ENCODE measurements at regions not wholly inside any gene's neighbourhood (a gene's known extent, or its start where the extent isn't known, plus 50 kb on each side); places are given as distances from the start of the nearest gene placed in this dataset.

DNA sequence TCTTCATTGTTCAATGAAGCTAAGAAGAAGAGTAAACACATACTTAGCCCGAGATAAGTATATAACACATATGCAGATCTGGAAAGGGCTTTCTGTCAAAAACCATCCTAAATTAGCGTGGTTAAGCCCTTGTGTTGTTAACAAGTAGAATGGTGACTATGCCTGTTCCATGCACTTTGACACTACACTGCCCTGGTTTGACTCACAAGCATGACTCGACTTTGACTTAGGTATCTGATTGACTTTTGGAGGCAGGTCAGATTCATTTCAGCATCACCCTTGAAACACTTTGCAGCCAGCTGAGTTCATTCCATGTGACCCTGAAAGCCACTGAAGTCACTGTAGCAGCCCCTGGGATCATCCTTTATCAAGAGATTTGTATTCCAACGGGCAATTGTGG, 239.8 kb downstream of the TBX18 start:
- no peak for DNase-seq (ENCODE audit: low spot score)

DNA sequence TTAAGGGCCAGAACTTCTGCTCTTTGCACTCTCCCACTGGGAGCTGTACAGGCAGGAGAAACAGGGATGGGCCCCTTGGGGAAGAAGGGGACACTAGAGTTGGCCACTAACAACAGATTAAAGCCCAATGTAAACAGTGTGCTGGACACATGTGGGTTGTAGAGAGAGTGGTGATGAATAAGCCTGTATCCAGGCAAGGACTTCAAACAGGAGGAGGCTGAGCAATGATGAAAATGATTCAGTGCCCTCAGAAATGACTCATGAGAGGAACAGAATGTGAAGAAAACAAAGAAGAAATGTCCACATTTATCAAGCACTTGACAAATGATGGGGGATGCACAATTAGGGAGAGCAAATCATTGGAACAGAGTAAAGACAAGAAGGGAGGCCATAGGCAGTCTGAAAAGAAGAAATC, 242.3 kb downstream of the TBX18 start:
- no peak for DNase-seq (ENCODE audit: low spot score)

DNA sequence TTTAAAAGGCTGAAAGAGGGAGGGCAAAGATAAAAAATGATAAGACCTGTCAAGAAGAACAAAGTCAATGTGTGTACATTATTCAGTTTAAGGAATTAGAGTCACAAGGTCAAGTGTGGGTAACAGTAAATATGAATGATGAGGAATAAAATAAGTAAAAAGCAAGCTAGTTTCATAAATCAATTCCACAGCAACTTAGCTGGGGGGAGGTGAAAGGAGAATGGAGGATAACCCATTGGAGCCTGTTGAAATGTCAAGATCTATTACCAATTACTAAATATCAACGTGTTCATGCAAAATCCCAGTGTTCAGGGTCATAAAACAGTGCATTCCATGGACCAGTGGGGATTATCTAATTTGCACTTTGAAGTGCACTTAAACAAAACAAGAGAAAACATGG, 242.9 kb downstream of the TBX18 start:
- no peak for DNase-seq (ENCODE audit: low spot score)

DNA sequence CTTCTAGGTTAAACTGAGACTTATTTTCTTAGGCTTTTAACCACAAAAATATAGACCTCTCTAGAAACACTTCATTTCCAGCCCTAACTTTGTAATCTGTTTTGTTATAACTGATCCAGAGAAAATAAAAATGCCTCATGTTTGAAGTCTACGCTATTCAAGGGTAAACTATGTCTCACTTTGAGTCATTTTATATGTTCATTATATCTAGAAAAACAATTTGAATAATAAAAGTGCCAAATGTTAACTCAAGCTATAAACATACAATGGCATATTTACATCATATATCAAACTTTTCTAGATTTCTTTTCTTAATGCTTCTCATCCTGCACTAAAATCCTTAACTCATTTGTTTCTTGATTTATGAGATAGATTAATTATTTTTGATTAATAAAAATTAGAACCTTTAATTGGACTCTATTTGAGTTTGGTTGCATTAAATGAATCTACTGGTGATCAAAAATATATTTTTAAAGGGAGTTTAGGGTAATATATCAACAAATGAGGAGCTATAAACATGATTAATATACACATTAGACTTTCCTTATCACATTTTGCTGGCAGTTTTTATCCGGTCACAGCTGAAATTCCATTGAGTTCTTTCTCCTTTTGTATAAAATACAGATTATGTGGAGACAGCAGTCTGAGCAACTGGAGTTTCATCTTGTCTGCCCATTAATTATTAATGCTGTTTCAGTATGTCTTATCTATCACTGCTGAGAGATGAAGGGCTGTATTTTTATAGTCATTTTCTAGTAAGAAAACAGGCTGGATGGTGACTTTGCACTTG, 246.5 kb downstream of the TBX18 start:
- DNase-seq (ENCODE audit: low spot score), result no peak

DNA sequence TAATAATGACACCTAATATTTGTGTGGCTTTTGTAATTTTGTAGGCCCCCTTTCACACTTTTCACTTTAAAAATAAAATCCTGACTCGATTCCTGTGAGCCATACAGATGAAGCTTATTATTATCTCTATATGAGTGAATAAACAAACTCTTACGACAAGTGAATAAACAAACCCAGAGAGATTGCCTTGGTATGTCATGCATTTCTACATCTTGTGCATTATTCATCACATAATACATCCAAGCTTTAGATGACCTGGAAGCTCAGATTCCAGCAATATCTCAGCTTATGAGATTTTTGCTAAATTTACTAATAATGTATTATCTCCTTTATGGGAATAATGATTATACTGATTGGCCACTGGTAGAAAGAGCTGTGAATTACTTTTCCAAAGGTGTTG, 248.2 kb downstream of the TBX18 start:
- no peak for DNase-seq (ENCODE audit: low spot score)

DNA sequence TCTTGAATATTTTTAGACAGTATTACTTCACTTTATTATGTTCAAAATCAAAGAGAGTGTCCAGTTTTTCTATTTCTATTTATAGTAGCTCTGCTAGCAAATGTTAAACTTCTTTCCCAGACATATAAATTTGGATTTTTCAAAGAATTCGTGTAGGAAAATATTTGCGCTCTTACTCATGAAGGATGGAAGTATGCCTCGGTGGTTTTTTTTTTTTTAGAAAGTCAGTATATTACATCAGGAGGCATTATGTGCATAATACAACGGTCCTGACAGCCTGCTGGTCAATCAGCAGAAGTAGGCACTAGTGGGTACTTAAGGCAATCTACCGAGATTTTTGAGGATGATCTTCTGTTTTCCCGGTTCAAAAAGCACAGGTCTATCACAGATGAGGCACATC, 249.3 kb downstream of the TBX18 start:
- DNase-seq (ENCODE audit: low spot score), result no peak

DNA sequence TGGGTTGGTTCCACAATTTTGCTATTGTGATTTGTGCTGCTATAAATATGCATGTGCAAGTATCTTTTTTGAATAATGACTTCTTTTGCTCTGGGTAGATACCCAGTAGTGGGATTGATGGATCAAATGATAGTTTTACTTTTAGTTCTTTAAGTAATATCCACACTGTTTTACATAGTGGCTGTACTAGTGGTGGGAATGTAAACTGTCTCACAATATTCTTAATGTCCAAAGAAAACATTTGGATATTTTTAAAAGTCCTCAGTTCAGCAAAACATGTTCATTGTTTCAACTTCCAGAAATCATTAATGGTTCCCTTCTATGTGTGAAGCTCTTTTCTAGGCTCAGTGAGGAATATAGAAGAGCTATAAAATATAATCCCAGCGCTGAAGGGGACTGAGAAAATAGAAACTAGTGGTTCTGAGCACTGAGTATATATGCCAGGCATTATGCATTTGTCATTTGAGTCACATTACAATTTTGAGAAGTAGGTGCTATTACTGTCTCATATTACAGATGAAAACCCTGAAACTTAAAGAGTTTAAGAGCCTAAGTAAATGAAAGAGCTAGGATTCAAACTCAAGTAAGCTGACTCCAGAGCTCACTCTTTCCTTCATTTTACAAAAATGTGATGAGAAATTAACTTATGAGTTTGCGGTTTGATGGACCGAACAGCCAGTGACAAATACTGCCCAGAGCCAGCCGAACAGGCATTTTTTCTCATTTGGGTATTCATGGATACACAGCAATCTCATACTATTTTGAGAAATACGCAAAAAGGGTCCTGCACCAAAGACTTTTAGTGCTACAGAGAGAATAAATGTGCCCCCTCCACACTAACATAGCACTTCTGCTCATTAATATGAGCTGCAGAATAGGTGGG, 250.1 kb downstream of the TBX18 start:
- no peak for DNase-seq (ENCODE audit: low spot score)

DNA sequence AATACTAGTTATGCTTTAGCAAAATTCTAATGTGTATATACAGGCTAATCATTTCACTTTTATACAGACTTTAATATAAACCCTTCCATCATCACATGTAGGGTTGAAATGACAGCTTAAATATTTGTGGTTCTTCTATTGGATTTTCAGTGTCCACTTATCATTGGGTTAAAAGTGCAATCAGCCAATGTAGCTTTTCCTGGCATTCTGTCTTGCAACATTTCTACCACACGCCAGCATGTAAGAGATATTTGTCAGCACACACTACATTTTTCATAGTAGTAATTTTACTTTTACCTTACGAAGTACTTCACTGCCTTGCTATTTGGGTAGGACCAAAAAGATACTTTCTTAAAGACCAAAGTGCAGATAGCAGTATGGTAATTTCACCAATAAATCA, 252.0 kb downstream of the TBX18 start:
- DNase-seq (ENCODE audit: low spot score), result no peak

DNA sequence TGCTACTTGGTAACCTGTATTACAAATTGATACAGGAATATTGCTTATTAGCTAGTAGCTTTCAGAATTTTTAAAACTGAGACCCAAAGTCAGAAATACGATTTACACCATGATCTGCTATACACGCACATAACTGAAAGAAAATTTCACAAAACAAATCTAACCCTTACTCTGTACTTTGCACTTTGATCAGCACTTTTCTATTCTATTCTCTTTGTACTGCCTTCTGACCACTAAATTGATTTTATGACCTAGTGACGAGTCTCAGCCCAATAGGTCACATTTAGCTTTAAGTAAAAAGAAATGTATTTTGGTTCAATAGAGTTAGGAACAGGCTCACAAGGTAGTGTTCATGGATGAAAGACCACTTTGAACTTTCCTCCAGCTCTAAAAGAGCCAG, 252.5 kb downstream of the TBX18 start:
- DNase-seq (ENCODE audit: low spot score), result no peak

DNA sequence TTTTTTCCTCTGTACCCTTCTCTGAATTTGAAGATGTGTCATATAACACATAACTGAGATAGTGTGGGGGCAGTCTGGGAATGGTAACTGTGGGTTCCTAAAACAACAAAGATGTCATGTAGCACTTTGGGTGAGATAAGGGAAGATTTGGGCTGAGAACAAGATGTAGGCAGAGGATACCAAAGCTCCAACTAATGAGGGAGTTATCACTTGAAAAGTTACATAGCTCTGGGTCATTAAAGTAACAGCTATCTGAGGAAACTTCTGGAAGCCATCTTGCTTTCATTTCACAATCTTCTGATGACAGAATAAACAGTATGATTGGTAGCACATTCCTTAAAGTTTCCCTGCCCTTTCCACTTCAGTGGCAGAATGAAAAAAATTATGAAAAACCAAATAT, 255.4 kb downstream of the TBX18 start:
- DNase-seq (ENCODE audit: low spot score), result no peak

DNA sequence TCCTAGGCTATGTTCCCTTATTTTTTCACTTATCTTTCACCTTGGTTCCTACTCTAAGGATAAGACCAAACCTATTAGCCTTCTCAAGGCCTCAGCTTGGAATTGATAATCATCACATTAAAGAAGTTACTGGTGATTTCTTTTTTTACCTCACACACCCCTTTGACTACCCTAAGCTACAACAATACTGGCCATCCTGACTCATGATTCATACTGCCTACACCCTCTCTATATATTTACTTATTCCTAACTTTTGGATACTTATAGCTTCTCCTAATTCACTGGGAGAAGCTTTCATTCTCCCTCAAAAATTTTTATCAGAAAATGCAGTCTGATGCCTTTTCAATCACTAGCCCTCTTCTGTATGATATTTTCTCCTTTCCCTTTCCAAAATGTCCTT, 256.1 kb downstream of the TBX18 start:
- no peak for DNase-seq (ENCODE audit: low spot score)

DNA sequence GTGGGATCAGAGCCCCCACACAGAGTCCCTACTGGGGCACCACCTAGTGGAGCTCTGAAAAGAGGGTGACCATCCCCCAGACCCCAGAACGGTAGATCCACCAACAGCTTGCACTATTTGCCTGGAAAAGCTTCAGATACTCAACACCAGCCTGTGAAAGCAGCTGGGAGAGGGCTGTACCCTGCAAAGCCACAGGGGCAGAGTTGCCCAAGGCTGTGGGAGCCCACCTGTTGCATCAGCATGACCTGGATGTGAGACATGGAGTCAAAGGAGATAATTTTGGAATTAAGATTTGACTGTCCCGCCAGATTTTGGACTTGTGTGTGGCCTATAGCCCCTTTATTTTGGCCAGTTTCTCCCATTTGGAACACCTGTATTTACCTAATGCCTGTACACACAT, 260.4 kb downstream of the TBX18 start:
- DNase-seq (ENCODE audit: low spot score), result no peak

DNA sequence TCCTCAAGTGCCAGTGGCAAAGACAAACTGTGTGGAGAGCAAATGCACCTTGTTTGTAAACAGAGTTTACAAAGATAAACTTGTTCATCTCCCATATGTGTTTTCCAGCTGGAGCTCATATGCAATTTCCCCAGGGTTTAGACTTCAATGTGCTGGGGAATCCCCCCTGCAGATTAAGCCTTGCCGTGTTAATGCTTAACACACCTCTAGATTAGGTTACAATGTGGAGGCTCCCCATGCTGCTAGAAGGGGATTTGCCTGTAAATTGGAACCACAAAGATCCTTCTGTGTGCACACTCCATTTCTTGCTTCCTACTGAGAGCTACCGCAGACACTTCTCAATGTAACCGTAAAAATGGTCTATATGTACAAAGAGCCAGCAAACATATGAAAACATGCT, 263.1 kb downstream of the TBX18 start:
- no peak for DNase-seq (ENCODE audit: low spot score)

DNA sequence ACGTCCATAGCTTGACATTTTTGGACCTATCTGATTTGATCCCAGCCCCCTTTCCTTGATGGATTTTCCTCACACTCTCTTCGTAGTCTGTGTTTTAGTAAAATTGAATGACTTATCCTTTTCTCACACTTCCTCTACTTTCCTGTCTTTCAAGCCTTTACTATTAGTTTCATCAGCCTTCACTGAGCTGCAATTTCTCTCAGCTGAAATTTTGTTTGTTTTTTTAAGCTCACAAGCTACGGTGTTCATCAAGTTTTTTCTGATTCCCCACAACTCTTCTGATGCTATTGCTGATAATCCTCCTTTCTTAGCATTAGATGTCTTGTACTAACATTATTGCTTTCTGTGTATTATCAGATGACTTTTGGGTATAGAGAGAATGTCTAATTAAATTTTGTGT, 263.7 kb downstream of the TBX18 start:
- no peak for DNase-seq (ENCODE audit: low spot score)

DNA sequence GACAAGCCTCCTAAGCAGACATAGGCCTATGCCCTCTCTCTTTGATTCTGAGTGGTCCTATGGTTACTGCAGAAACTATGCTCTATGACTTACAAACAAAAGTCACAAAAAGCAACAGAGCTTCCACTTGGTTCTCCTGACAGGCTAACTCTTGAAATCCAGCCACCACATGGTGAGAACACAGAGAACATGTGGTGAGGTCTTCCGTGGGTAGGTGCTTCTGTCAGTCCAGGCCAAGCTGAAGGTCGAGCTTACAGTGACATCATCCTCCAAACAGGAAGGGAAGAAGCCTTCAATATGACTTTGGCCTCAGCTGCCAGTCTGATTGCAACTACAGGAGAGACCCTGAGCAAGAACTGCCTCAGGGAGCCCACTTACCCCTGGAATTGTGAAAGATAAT, 265.5 kb downstream of the TBX18 start:
- DNase-seq (ENCODE audit: low spot score), result no peak

DNA sequence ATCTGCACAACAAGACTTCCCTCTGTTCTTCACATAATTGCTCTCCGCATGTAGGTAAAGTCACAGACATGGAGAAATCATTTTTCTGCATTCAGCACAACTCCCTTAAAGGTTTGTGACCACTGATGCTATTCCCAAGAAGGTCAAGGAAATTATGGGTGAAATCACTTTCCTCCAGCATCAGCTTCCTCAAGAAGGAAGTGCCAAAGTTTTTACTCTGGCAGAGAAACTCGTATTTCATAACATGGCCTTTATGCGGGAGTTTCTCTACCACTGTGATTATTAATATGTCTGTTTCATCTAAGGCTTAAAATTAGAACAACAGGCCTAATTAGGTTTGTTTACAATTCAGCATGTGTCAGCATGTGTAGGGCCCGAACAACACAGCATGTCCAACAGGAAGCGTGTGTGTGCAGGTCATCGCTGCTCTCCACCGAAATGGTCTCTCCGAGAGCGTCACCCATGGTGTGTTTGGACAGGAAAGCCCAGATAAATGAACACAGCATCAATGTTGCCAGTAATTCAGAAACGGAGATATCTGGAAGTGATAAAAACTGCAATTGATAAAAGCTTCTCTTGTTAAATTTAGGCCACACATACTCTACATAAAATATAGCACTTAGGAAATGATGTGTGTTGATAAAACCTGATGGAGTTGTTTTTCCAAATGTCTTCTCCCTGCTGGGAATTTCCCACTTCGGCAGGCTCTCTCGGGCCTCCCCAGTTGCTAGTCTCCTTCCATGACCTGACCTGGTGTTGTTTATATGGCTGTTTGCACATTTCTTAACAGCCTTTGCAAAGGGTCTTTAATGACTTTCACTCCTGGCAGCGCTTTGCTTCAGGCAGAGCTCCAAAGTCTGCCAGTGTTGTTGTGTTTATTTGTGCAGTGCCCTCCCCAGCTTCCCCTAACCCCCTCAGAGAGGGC, 265.1 kb upstream of the CEP162 start:
- no peak for DNase-seq (ENCODE audit: low spot score)

DNA sequence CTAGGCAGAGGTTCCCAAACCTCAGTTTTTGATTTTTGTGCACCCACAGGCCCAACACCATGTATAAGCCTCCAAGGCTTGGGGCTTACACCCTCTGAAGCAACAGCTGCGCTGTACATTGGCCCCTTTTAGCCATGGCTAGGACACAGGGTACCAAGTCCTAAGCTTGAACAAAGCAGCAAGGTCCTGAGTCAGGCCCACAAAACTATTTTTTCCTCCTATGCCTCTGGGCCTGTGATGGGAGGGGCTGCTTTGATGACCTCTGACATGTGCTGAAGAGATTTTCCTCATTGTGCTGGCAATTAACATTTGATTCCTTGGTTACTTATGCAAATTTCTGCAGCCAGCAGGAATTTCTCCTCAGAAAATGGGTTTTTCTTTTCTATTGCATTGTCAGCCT, 262.2 kb upstream of the CEP162 start:
- DNase-seq (ENCODE audit: low spot score), result no peak

DNA sequence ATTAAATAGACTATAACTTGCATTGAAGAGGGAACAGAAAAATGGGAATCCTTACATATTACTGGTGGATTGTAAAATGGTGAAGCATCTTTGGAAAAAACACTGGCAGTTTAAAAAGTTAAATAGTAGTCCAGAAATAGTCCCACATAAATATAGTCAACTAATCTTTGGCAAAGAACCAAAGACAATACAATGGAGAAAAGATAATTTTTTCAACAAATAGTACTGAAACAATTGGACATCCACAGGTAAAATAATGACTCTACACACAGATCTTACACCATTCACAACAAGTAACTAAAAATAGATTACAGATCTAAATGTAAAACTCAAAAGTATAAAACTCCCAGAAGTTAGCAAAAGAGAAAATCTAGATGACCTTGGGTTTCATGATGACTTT, 259.1 kb upstream of the CEP162 start:
- no peak for DNase-seq (ENCODE audit: low spot score)

DNA sequence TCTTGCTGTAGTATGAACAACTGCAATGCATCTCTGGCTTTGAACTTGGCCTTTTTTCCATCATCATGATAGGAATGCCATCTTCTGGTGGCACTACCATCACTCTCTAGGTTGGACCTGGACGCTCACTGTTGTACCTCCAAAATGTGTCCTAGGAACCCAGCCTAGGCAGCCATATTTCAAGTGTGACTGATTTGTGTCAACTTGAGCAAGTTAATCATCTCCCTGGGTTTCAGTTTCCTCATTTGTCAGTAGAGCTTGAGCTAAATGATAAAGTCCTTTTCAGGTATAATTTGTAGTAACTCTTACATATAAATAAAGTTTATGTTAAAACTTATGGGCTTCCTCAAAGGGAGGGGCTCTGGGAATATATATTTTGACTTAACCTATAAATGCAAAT, 241.7 kb upstream of the CEP162 start:
- no peak for DNase-seq (ENCODE audit: low spot score)

DNA sequence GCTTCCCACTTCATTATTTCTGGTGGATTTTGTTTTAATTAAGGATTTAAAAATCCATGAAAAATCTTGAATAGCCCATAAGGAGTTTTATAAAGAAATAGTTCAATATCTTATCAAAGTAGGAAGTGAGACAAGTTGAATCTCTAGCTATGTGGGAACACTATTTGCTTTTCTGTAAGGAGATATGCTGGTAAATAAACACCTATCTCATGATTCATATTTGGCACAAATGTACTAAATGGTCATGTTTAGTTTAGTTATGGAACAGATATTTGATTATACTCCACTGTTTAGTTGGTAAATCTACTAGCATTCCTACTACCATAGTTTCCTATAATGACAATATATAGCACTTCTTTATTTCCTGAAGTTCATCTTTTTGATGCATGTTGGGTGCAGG, 239.9 kb upstream of the CEP162 start:
- DNase-seq (ENCODE audit: low spot score), result no peak

DNA sequence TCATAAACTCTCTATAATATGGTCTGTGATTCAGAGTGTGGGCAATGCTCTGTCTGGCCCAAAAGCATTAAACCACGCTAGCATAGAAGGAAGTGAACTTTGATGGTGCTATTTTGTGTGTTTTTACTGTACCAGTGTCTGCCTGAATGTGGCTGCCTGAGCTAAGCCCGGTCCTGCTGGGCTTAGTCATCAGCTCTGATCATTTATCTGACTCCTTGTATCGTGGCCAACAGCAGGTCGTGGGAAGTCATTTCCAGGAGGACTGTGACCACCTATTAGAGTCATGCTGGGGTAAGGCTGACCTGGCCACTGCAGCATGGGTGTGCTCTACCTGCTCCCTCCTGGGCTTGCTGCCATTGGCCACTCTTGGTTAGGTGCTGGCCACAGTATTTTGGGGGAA, 239.1 kb upstream of the CEP162 start:
- DNase-seq (ENCODE audit: low spot score), result no peak

DNA sequence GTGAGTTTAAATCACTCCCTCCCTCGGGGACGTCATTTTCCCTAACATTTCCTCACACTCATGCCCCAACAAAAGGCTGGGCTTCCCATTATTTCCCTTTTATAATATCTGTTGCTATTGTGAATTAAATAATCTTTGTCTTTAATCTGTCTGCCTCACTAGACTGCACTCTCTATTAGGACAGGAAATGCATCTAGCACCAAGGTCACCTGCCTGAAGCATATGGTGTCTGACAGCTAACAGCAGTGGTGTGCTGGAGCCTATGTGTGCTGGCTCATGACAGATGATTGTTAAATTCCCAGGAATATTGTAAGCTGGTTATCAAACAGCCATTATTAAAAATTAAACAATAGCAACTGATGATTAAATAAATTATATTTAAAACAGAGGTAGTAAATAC, 237.0 kb upstream of the CEP162 start:
- no peak for DNase-seq (ENCODE audit: low spot score)

DNA sequence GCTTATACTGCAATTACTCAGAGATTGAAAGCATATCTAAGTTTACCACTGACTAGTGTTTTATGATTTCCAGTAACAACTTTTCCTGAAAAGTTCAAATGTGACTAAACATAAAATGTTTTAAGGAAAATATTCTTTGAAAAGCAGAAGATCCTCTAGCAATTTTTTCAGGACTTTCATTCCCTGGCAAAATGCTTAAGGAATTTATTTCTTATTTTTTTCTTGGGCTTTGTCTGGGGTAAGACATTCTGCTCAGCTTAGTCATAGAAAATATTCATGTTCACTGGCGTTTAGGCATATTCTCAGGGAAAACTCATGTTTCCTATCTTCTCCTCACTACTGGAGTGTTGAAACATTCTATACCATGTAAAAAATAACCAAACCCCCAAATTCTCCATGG, 235.3 kb upstream of the CEP162 start:
- no peak for DNase-seq (ENCODE audit: low spot score)
